ENCODE measurements at regions not wholly inside any gene's neighbourhood (a gene's known extent, or its start where the extent isn't known, plus 50 kb on each side); places are given as distances from the start of the nearest gene placed in this dataset.
"Not testable (repeated sequence)": the region's sequence is repeated elsewhere in the genome, so short reads cannot be mapped to it uniquely, and the experiment has no call there.

DNA sequence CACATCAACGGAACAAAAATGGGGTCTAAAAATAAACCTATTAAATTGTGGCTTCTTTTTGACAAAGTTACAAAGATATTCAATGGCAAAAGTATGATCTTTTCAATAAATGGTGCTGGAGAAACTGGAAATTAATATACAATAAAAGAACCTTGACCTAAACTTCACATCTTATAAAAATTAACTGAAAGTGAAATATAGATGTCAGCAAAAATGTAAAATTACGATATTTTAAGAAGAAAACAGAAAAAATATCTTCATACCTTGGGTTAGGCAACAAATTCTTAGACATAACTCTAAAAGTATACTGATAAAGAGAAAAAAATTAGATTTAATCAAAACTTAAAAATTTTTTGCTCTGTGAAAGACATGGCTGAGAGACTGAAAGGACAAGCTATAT lies 1909.5 kb upstream of the CDH9 start:
- 84 to 92% methylated on average over 2 of the region's 2 CpGs for WGBS, 2 donors
- DNase-seq = no peak
- Histone ChIP-seq H3K9me3 (no peaks in the 10 kb centered on the region), H3K4me3 (no peak overlapping the region), H3K4me1 (no peaks in the 10 kb centered on the region), H3K27ac (no peak overlapping the region), H3K36me3 (ENCODE audit: low read depth, missing control alignments) (no peaks in the 10 kb centered on the region), H3K27me3 (no peaks in the 10 kb centered on the region)
- intact Hi-C loops (cut with DNase I; ENCODE audit: low total_unique reads) = no loop called here
- no peak for TF ChIP-seq POLR2A (IDR thresholded peaks at IDR 0.05)
- TF ChIP-seq, protein P1, sequence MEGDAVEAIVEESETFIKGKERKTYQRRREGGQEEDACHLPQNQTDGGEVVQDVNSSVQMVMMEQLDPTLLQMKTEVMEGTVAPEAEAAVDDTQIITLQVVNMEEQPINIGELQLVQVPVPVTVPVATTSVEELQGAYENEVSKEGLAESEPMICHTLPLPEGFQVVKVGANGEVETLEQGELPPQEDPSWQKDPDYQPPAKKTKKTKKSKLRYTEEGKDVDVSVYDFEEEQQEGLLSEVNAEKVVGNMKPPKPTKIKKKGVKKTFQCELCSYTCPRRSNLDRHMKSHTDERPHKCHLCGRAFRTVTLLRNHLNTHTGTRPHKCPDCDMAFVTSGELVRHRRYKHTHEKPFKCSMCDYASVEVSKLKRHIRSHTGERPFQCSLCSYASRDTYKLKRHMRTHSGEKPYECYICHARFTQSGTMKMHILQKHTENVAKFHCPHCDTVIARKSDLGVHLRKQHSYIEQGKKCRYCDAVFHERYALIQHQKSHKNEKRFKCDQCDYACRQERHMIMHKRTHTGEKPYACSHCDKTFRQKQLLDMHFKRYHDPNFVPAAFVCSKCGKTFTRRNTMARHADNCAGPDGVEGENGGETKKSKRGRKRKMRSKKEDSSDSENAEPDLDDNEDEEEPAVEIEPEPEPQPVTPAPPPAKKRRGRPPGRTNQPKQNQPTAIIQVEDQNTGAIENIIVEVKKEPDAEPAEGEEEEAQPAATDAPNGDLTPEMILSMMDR (IDR thresholded peaks at IDR 0.05) = no peak

DNA sequence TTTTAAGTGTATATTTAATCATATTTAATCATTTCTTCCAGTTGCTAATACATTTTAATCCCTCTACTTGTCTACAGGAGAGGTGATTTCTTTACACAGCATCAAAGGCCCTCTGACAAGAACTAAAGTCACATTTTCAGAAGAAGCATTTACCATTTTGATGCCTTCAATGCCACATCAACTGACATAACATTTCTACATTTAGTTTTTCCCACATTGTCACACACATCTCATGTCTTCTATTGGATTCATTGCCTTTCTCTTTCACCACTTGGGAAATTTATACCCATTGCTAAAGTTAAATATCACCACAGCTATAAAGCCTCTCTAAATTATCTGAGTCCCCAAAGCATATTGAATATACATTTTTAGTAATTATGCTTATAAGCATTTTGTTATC lies 1907.5 kb upstream of the CDH9 start:
- intact Hi-C loops (cut with DNase I; ENCODE audit: low total_unique reads) = no loop called here
- no peaks in the 10 kb centered on the region for H3K27me3 ChIP-seq
- no peak overlapping the region for H3K4me3 ChIP-seq
- H3K36me3 ChIP-seq (ENCODE audit: low read depth, missing control alignments) = no peaks in the 10 kb centered on the region
- no peak for DNase-seq
- no peaks in the 10 kb centered on the region for H3K4me1 ChIP-seq
- no peaks in the 10 kb centered on the region for H3K9me3 ChIP-seq
- H3K27ac ChIP-seq = no peak overlapping the region
- TF ChIP-seq, protein P1 (IDR thresholded peaks at IDR 0.05) = no peak
- no peak for TF ChIP-seq POLR2A (IDR thresholded peaks at IDR 0.05)

DNA sequence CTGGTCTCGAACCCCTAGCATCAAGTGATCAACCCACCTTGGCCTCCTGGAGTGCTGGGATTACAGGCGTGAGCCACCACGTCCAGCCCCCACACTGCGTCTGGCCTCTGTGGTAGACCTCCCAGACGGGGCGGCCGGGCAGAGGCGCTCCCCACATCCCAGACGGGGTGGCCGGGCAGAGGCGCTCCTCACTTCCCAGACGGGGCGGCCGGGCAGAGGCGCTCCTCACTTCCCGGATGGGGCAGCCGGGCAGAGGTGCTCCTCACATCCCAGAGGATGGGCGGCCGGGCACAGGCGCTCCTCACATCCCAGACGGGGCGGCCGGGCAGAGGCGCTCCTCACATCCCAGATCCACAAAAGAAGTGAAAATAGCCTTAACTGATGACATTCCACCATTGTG lies 1891.0 kb upstream of the CDH9 start:
- H3K27ac ChIP-seq; H3K36me3 ChIP-seq (ENCODE audit: low read depth, missing control alignments); H3K4me1 ChIP-seq; H3K9me3 ChIP-seq; H3K4me3 ChIP-seq; intact Hi-C loops (cut with DNase I; ENCODE audit: low total_unique reads); H3K27me3 ChIP-seq; DNase-seq: not testable (repeated sequence)
- 71 to 82% methylated on average over 4 to 18 of the region's 24 CpGs for WGBS, 2 donors

DNA sequence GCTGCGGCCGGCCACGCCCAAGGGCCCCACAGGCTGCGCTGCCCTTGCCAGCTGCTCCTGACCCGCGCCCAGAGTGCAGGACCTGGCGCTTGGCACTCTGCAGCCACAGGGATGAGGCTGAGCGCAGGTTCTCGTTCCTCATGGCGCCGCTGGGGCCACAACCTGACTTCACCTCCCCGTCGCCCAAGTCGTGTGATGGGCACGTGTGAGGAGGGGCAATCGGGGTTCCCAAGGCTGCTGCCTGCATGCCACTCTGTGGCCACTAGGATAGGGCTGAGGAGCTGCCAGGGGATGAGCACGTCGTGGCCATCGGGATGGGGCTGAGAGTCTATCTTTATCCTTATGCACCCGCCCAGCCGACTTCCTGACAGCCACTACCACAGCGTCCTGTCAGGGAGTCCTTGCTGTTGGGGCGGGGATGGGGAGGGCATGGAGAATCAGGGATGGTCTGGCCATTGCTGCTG lies 1890.0 kb upstream of the CDH9 start:
- H3K9me3 ChIP-seq; H3K27ac ChIP-seq; H3K36me3 ChIP-seq (ENCODE audit: low read depth, missing control alignments); H3K27me3 ChIP-seq; DNase-seq; intact Hi-C loops (cut with DNase I; ENCODE audit: low total_unique reads); H3K4me1 ChIP-seq: not testable (repeated sequence)
- WGBS, 2 donors = 54 to 55% methylated on average over 4 to 23 of the region's 23 CpGs
- peak overlapping the region in 1 of 2 donors; percentile 31 for H3K4me3 ChIP-seq

DNA sequence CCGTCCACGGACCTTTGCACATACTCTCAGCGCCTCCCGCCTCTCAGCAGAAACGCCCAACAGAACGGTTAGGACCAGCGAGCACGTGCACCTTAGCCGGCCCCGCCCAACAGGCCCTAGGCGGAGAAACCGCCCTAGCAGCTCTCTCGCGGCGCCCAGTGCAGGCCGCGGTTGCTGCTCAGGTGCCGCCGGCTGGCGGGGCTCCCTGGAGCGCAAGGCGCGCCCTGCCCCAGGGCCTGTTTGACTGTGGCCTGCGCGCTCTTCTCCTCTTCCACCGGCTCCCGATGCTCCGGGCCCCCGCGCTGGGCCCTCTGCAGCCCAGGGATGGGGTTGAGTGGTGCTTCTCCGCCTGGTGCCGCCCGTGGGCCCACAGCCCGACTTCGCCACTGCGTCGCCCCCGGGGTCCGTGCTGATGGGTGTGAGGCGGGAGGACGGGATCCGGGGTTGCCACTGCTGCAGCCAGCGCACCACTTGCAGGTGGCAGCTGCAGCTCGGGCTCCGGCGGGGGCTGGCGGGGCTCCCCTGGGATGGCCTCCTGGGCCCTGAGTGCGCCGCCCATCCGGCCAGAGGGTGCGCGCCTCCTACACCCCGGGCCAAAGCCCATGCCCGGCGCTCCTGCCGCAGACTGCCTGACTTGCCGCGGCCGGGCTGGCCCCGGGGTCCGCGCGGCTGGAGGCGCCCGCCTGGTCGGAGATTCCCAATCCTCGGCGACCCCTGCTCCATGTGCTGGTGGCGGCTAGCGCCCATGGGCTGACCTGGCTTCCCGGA lies 1889.4 kb upstream of the CDH9 start:
- intact Hi-C loops (cut with DNase I; ENCODE audit: low total_unique reads) = no loop called here
- TF ChIP-seq, protein P1 (IDR thresholded peaks at IDR 0.05) = no peak
- no peak for TF ChIP-seq POLR2A (IDR thresholded peaks at IDR 0.05)
- H3K4me1 ChIP-seq = no peaks in the 10 kb centered on the region
- no peak overlapping the region for H3K27ac ChIP-seq
- H3K36me3 ChIP-seq (ENCODE audit: low read depth, missing control alignments) = no peaks in the 10 kb centered on the region
- H3K4me3 ChIP-seq = peak overlapping the region in 1 of 2 donors; percentile 31
- no peaks in the 10 kb centered on the region for H3K27me3 ChIP-seq
- H3K9me3 ChIP-seq = no peaks in the 10 kb centered on the region
- WGBS, 2 donors = 33 to 34% methylated on average over 4 to 50 of the region's 71 CpGs
- DNase-seq = no peak

DNA sequence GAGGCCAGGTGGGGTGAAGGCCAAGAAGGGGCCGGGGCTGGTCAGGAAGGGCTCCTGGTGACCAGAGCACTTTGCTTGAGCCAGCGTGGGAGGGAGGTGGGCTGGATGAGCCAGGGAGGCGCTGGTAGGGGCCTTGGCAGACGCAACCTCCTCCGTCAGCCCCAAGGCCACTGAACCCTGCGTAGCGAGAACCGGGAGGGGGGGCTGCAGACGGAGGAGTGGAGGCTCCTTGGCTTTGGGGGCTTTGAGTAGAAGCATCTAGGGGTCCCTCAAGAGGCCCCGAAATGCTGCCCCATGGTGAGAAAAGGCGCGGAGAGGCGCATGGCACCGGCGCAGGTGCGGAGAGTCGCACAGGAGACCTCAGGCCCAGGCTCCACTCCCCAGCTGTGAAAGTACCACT lies 1888.0 kb upstream of the CDH9 start:
- Histone ChIP-seq H3K4me1 (no peaks in the 10 kb centered on the region), H3K36me3 (ENCODE audit: low read depth, missing control alignments) (no peaks in the 10 kb centered on the region), H3K27me3 (no peaks in the 10 kb centered on the region), H3K27ac (no peak overlapping the region), H3K4me3 (no peak overlapping the region), H3K9me3 (no peaks in the 10 kb centered on the region)
- WGBS, 2 donors = 63 to 72% methylated on average over 15 to 17 of the region's 17 CpGs
- intact Hi-C loops (cut with DNase I; ENCODE audit: low total_unique reads) = no loop called here
- DNase-seq = no peak
- TF ChIP-seq, protein P1 (IDR thresholded peaks at IDR 0.05) = no peak
- TF ChIP-seq POLR2A (IDR thresholded peaks at IDR 0.05) = no peak

Measured in testis (tissue), 2 donors.